Right lung (tissue), 2 donors: ENCODE measurements at regions not wholly inside any gene's neighbourhood (a gene's known extent, or its start where the extent isn't known, plus 50 kb on each side); places are given as distances from the start of the nearest gene placed in this dataset.
"Not testable (repeated sequence)": the region's sequence is repeated elsewhere in the genome, so short reads cannot be mapped to it uniquely, and the experiment has no call there.

Experiments
- DNase-seq, 2 donors: peaks; one replicate each; pipeline ENCODE4 v3.0.0-alpha.2; 2013

DNA sequence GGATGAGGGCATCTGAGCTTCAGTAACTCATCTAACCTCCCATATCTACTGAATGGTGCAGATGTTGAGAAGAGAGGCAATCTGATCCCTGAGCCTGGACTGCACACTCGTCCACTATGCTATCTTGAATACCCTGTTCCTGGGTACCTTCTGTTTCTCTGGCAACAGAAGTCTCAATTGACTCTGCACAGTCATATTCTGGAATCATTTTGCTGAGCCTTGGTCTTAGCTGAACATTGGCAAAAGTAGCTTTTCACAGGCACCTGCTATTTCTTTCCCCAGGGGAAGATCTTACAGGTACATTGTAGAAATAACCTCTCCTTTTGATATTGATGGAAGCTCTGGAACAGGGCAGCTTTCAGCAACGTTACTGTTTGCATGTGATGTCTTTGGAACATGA, 161.5 kb upstream of the GPR101 start:
- DNase-seq: no peak

DNA sequence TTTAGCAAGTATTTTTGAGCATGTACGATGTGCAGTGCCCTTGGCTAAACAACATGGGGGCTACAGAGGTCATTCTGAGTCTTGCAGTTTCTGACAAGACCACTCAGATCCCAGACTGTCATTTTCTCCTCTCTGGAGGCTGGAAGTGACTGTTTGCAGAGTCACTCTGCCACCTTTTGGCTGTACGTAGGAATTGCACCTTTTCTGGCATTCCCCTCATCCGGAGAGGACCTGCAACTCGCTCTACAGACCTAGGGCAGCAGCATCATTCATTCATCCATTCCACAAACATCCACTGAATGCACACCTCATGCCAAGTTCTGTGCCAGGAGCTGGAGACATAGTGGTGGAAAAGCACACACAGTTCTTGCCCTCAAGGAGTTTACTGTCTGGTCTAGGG, 160.4 kb upstream of the GPR101 start:
- DNase-seq: peak in 1 of 2 donors; percentile 4

DNA sequence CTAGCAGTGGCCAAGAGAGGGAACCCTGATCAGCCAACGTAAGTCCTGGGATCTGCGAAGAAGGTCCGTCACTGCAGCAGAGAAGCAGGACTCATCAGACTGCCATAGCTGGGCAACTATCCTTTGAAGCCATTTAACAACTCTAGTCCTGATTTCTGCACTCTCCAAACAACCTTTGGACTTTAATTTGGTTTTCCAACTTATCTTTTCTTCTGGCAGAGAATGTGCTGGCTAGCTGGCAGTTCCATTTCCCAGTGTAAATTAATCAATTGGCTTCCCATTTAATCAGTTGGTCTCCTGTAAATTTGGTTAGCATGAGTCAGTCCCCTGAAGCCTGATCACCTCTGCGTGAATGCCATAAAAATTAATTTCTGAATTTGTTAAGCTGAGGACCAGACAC, 153.7 kb upstream of the GPR101 start:
- DNase-seq: no peak

DNA sequence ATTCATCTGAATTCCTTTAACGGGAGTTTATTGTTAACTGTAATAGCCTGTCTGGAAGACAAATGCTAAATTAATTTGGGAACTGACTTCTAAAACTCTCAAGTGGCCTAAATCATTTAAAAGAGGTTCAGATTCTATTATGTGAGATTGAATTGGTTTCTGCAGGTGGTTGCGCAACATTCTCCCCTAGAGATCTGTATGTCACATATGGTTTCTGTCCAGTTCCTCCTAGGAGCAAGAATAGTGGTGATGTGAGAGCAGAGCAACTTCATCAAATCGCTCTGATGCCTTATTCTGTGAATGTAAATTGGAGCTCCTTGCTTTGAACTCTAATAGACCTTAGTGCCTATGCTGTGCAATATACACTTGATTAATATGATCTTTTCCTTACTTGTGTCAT, 144.6 kb upstream of the GPR101 start:
- DNase-seq: peak; percentile 20 to 23

DNA sequence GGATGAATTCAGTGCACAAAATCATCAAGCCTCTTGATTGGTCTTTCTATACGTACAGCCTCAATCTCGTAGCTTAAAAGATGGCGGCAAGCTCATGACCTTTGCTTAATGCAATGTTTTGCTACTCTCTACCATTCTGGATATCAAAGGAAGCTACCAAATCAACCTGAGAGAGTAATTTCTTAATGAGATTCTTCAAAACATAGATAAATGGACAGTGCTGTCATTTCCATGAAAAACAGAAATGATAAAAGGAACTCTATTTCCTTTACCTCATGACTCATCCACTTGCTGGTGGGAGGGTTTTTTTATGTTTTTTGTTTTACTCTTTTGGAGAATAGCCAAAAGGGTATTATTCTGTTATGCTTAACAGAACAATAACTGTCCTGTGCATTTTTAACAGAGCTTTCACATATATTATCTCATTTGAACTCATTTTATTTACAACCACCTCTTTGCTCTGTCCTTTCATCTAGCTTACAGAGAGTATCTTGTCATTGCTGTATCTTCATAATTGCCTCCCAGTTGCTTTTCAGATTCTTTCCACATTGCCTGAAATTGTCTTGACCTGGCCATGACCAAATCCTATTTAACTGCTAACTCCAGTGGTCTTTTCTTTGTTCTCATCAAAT, 138.6 kb upstream of the GPR101 start:
- no peak for DNase-seq

DNA sequence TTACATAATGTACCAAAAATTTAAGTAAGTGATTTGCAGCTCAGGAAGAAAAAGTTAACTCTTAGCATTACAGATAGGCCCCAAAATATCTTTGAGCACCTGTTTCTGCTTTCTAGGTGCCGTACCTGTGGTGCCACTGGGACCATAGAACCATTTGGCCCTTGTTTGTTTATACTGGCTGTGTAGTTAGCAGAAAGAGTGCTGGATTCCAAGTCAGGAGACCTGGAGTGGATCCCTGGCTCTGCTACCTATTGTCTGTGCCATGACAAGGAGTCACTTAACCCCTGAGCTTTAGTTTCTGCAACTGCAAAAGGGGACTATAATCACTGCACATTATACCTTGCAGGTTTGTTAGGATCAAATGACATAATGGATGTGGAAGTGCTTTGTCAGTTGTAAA, 137.8 kb upstream of the GPR101 start:
- no peak for DNase-seq

DNA sequence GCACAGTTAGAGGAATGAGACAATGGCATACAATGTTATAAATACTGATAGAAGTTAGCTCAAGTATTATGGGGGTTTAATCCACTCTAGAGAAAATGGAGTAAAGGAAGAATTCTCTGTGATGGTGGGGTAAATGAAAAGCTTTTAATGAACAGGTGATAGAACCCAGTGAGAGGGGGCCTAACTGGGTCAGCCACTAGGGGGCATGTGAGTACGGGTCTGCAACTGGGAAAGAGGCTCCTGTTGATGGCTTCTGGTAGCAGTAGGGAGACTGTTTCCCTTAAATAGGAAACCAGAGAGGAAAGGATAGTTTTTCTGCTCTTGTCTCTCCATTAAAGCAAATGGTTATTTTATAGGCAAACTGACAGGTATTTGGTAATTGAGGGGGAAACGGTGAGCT, 132.8 kb upstream of the GPR101 start:
- DNase-seq: no peak

DNA sequence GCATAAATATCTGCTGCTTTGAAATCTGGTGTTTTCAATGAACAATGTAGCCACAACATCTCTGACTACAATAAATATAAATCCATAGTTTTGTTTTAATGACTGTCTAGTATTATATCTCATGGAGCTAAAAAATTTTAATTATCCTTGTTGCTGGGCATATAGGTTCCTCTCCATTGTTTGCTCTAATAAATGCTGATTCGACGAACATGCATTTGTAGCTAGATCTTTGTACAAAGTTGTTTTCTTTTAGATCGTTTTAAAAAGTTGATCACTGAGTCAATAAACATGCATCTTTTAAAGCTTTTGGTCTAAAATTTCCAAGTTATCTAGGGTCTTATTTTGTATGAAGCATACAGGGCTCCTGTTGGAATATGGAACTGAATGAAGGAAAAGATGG, 130.5 kb upstream of the GPR101 start:
- no peak for DNase-seq

DNA sequence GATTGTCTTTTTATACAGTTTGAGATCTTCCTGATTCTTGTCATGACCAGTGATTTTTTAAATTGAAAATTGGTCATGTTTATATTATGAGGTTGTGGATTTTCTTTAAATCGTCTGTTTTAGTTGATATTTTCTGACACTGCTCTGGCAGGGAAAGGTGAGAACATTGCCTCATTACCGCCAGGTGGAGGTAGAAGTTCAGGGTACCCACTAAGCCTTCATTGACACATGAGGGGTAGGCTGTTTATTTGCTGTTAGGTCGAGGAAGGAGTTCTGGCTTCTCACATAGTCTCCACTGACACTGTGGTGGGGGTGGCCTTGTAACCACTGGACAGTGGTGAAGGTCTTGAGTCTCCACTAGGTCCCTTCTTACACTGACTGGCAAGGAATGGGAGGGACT, 117.6 kb upstream of the GPR101 start:
- no peak for DNase-seq

DNA sequence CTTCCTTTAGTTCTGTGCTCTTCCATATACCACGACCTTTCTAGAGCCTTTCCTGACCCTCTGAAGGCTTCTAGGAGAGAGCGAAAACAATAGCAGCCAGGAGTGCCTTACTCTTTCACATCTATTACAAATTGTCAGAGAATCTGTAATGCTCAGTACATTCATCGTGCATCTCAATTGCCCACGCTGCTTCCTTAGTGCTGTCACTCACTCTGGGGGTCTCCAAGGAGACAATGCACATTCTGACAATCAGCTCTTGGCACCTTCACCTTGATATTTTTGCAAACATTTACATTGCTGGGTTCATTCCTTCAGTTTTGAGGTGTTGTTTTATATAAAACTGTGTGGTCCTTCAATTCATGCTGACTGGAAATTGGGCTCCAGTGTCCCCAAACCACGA, 110.1 kb upstream of the GPR101 start:
- no peak for DNase-seq

DNA sequence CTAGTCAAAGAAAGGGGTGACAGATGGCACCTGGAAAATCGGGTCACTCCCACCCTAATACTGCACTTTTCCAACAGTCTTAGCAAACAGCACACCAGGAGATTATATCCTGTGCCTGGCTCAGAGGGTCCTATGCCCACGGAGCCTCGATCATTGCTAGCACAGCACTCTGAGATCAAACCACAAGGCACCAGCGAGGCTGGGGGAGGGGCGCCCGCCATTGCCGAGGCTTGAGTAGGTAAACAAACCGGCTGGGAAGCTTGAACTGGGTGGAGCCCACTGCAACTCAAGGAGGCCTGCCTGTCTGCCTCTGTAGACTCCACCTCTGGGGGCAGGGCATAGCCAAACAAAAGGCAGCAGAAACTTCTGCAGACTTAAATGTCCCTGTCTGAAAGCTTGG, 88.9 kb upstream of the GPR101 start:
- not testable (repeated sequence) for DNase-seq

DNA sequence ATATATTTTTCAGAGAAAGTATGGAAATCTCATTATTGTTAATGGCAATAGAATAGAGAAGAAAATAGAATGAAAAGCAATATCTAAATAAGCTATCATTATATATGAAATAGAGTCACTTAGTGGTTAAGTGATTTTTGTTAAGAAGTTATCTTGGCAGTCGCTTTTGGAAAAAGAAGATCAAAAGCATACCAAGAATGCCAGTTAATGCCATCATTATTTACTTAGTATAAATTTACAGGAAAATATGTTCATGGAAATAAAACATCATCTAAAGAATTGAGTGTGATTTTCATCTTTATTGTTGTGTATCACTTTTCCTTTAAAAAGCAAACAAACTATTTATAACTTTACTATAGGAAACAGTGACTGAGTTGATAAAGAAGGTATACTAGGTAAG, 85.3 kb upstream of the GPR101 start:
- DNase-seq: no peak

DNA sequence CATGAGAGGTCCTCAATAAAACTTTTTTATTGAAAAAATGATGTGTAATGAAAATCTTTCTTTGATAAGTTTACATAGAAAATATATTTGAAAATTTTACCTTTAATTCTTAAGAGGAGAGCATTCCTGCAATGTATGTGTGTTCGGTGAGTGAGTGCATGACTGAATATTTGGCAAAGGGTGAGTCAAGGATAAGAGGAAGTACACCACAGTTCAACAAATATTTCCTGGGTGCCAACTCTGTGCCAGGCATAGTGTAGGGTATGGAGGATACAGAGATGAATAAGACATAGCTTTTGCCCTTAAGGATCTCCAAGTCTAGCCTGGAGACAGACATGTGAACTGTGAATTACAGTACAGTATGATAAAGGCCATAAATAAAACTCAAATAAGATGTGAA, 84.7 kb upstream of the GPR101 start:
- no peak for DNase-seq

DNA sequence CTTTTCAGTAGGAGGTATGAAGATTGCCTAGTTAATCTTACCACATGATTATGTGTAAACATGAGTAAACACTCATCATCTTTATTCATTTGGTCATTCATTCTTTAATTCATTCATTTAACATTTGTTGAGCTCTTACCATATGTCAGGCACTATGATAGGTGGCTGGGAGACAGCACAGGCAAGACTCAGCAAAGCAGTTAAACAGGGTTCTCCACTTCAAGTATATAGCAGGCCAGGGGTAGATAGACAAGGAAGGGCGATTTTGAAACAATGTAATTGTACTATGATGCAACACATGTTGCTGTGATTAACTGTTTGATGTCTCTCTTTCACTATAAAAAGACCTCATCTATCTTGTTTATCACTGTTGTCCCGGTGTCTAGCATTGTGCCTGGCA, 84.3 kb upstream of the GPR101 start:
- DNase-seq: no peak

DNA sequence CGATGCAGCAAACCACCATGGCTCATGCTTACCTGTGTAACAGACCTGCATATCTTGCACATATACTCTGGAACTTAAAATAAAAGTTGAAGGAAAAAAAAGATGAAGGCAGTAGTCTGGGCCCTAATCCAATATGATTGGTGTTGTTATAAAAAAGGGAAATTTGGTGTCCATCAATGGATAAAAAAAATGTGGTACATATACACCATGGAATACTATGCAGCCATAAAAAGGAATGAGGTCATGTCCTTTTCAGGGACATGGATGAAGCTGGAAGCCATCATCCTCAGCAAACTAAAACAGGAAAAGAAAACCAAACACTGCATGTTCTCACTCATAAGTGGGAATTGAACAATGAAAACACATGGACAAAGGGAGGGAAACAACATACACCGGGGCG, 74.1 kb upstream of the GPR101 start:
- DNase-seq: not testable (repeated sequence)

DNA sequence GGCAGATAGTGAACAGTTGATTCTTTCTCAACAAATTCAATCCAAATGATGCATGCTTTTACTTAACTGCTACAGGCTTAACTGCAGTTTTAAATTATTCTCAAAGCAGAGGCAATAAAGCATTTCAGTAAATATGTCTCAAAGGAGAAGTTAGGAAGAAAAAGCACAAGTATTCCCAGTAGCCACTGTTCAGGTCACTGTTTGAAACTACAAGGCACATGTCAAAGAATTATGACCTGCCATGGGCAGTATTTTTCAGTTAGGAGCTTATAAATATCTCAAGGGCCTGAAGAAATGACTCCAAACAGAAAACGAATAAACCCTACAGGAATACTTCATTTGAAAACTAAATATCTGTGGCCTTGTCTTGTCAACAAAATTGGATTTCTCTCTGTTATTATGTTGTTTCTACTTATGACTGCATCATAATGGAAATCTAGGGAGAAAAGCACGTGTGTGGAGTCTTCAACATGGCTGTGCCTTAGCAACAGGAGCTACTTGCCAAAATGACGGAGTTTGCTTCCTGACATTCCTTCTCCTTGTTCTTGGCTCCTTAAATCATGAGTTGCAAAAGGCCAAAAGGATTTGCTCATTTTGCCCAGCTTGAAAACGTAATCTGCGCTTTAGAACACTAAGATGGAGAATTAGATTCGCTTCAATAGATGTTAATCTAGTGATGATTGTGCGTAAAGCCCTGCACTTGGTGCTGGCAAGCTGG, 67.6 kb upstream of the GPR101 start:
- no peak for DNase-seq
